Tibial artery (tissue), 4 donors: ENCODE measurements at regions not wholly inside any gene's neighbourhood (a gene's known extent, or its start where the extent isn't known, plus 50 kb on each side); places are given as distances from the start of the nearest gene placed in this dataset.

Experiments
- DNase-seq, 2 donors: peaks; one replicate each; pipeline ENCODE4 v3.0.0-alpha.2; 2019
- H3K27ac ChIP-seq, 2 donors: fragments of 200-600 bp; sonication (generic) in 1 of 2; 1 replicate in 1 of 2; 2 replicates in 1 of 2; pipeline ENCODE4 v1.5.1; 2018 to 2019; ENCODE audit warnings: mild to moderate bottlenecking in 1 of 2
- H3K27me3 ChIP-seq, 2 donors: fragments of 200-600 bp; sonication (generic) in 1 of 2; one replicate each; pipeline versions ENCODE4 v1.5.1 to v1.6.0; 2016 to 2019
- H3K36me3 ChIP-seq, 3 donors: fragments of 200-600 bp; sonication (generic) in 2 of 3; one replicate each; pipeline ENCODE4 v1.5.1; 2016 to 2019; ENCODE audit warnings: mild to moderate bottlenecking in 2 of 3
- H3K4me1 ChIP-seq, 4 donors: fragments of 200-600 bp; sonication (generic) in 2 of 4; 1 replicate in 3 of 4; 2 replicates in 1 of 4; pipeline ENCODE4 v1.5.1; 2016 to 2019
- H3K4me3 ChIP-seq, 2 donors: fragments of 200-600 bp; sonication (generic) in 1 of 2; 1 replicate in 1 of 2; 2 replicates in 1 of 2; pipeline ENCODE4 v1.5.1; 2018 to 2019; ENCODE audit warnings: mild to moderate bottlenecking in 2 of 2
- H3K9me3 ChIP-seq, 3 donors: fragments of 200-600 bp; sonication (generic) in 1 of 3; one replicate each; pipeline ENCODE4 v1.5.1; 2016 to 2019
- CTCF ChIP-seq, 2 experiments: fragments of 200-600 bp in 1 of 2; fragments of 450-650 bp in 1 of 2; IDR thresholded peaks; one replicate each; pipeline ENCODE4 v1.5.1; 2017 to 2019; ENCODE audit warnings: antibody characterized with exemption in 2 of 2, mild to moderate bottlenecking in 1 of 2, moderate library complexity in 1 of 2
- intact Hi-C: fragments of 100-400 bp; cut with DNase I; formaldehyde crosslinking; loops from one replicate; pipeline ENCODE4 v1.15.0; 2023; ENCODE audit warnings: low total_unique reads

GRCh38 chr3:24725514-24726255 is 231.0 kb upstream of the THRB start:
- Histone ChIP-seq H3K27ac (no peak overlapping the region), H3K36me3 (no peaks in the 10 kb centered on the region), H3K4me3 (no peak overlapping the region), H3K9me3 (no peaks in the 10 kb centered on the region), H3K4me1 (peaks cover 0 to 5% (median 0%) of the 10 kb centered on the region in 4 donors), H3K27me3 (no peaks in the 10 kb centered on the region)
- DNase-seq: no peak
- intact Hi-C loops: no loop called here
- no peak for TF ChIP-seq CTCF (IDR thresholded peaks at IDR 0.05)

GRCh38 chr3:24726423-24726822 is 231.8 kb upstream of the THRB start:
- Histone ChIP-seq H3K4me1 (peaks cover 0 to 5% (median 0%) of the 10 kb centered on the region in 4 donors), H3K9me3 (no peaks in the 10 kb centered on the region), H3K27me3 (no peaks in the 10 kb centered on the region), H3K27ac (no peak overlapping the region), H3K4me3 (no peak overlapping the region), H3K36me3 (no peaks in the 10 kb centered on the region)
- no peak for TF ChIP-seq CTCF (IDR thresholded peaks at IDR 0.05)
- no peak for DNase-seq
- intact Hi-C loops: no loop called here

GRCh38 chr3:24730173-24730572 is 235.5 kb upstream of the THRB start:
- Histone ChIP-seq H3K4me1 (no peaks in the 10 kb centered on the region), H3K9me3 (no peaks in the 10 kb centered on the region), H3K27ac (no peak overlapping the region), H3K4me3 (no peak overlapping the region), H3K27me3 (no peaks in the 10 kb centered on the region), H3K36me3 (no peaks in the 10 kb centered on the region)
- DNase-seq: no peak
- TF ChIP-seq CTCF (IDR thresholded peaks at IDR 0.05): no peak
- intact Hi-C loops: no loop called here

- Histone ChIP-seq H3K36me3 (no peaks in the 10 kb centered on the region), H3K27ac (no peak overlapping the region), H3K4me3 (no peak overlapping the region), H3K27me3 (no peaks in the 10 kb centered on the region), H3K9me3 (no peaks in the 10 kb centered on the region), H3K4me1 (no peaks in the 10 kb centered on the region)
- no peak for TF ChIP-seq CTCF (IDR thresholded peaks at IDR 0.05)
- intact Hi-C loops: no loop called here
- no peak for DNase-seq
These were observed 239.4 kb upstream of the THRB start for GRCh38 chr3:24734019-24734418.

GRCh38 chr3:24736701-24737100 is 242.1 kb upstream of the THRB start:
- H3K27ac ChIP-seq: no peak overlapping the region
- no peaks in the 10 kb centered on the region for H3K9me3 ChIP-seq
- H3K27me3 ChIP-seq: no peaks in the 10 kb centered on the region
- no peaks in the 10 kb centered on the region for H3K36me3 ChIP-seq
- DNase-seq: no peak
- no peak for TF ChIP-seq CTCF (IDR thresholded peaks at IDR 0.05)
- H3K4me3 ChIP-seq: no peak overlapping the region
- H3K4me1 ChIP-seq: no peaks in the 10 kb centered on the region
- intact Hi-C loops: no loop called here

- H3K36me3 ChIP-seq: no peaks in the 10 kb centered on the region
- H3K27me3 ChIP-seq: no peaks in the 10 kb centered on the region
- no peak overlapping the region for H3K4me3 ChIP-seq
- intact Hi-C loops: no loop called here
- DNase-seq: no peak
- no peak for TF ChIP-seq CTCF (IDR thresholded peaks at IDR 0.05)
- H3K9me3 ChIP-seq: no peaks in the 10 kb centered on the region
- no peak overlapping the region for H3K27ac ChIP-seq
- no peaks in the 10 kb centered on the region for H3K4me1 ChIP-seq
These were observed 245.7 kb upstream of the THRB start for GRCh38 chr3:24740326-24740725.
